NT2/D1 (cell line): ENCODE measurements at regions not wholly inside any gene's neighbourhood (a gene's known extent, or its start where the extent isn't known, plus 50 kb on each side); places are given as distances from the start of the nearest gene placed in this dataset.

ENCODE experiments used
- DNase-seq: peaks from one replicate; pipeline ENCODE4 v3.0.0-alpha.2; 2011; ENCODE audit warnings: low read depth, low spot score
- H3K27me3 ChIP-seq: 2 replicates; pipeline ENCODE4 v1.6.0; 2011; ENCODE audit warnings: mild to moderate bottlenecking; ENCODE audit not compliant: insufficient read length, insufficient read depth
- H3K36me3 ChIP-seq: 2 replicates; pipeline ENCODE4 v1.6.1; 2011; ENCODE audit warnings: mild to moderate bottlenecking, low read length, mixed read lengths; ENCODE audit not compliant: insufficient read depth, insufficient read length
- H3K4me1 ChIP-seq: 2 replicates; pipeline ENCODE4 v1.5.1; 2011; ENCODE audit not compliant: insufficient read depth, insufficient read length
- H3K4me3 ChIP-seq: 2 replicates; pipeline ENCODE4 v1.5.1; 2011; ENCODE audit warnings: low read depth; ENCODE audit not compliant: insufficient read length
- H3K9ac ChIP-seq: 2 replicates; pipeline ENCODE4 v1.6.0; 2011; ENCODE audit warnings: low read depth; ENCODE audit not compliant: insufficient read length
- H3K9me3 ChIP-seq: 2 replicates; pipeline ENCODE4 v1.5.1; 2011; ENCODE audit warnings: mild to moderate bottlenecking, low read length; ENCODE audit not compliant: insufficient read depth
- SUZ12 ChIP-seq: IDR thresholded peaks from 2 replicates; pipeline ENCODE4 v1.6.1; 2011; ENCODE audit not compliant: insufficient read length, insufficient read depth; ENCODE audit errors: extremely low read depth
- YY1 ChIP-seq: IDR thresholded peaks from 2 replicates; pipeline ENCODE4 v1.6.1; 2011; ENCODE audit not compliant: insufficient read length, insufficient read depth
- ZNF274 ChIP-seq: IDR thresholded peaks from 2 replicates; pipeline ENCODE4 v1.6.1; 2011; ENCODE audit warnings: mild to moderate bottlenecking, low read depth, low read length

DNA sequence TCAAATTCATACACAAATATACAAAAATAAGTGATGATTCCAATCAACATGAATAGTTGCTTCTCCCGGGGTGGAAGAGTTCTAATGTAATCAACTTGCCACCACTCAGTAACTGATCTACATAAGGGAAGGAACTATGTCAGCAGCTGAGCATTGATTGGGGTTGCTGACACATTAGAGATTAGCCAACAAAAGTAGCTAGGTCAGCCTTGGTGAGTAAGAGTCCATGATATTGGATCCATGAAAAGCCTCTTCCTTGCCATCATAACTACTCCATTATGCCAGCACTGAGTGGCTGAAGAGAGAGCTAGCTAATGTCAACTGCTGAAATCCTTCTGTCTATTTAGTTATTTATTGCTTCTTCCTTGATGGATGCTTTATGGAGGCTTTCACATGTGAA is 309.8 kb downstream of the NFIB start:
- no peak overlapping the region for H3K9ac ChIP-seq
- no peak overlapping the region for H3K4me3 ChIP-seq
- no peak for DNase-seq
- H3K9me3 ChIP-seq = no peaks in the 10 kb centered on the region
- H3K27me3 ChIP-seq = no peaks in the 10 kb centered on the region
- H3K4me1 ChIP-seq = no peaks in the 10 kb centered on the region
- no peaks in the 10 kb centered on the region for H3K36me3 ChIP-seq
- TF ChIP-seq YY1 = no peak
- TF ChIP-seq SUZ12 = no peak
- no peak for TF ChIP-seq ZNF274

DNA sequence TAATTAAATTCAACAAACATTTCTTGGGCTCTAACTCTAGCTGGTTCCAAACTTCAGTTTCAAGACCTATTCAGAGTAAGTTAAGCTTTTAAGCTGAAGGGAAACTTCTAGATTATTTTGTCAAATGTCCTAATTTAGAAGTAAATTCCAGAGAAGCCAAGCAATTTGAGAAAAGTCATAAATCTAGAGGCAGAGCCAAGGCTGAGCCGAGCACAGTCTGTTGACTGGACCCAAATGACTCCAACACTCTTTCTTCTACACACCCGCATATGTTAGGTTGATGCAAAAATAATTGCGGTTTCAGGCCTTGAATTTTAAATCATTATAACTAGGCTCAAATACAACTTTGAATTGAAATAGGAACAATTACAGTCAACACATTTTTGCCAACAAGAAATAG is 319.7 kb downstream of the NFIB start:
- TF ChIP-seq SUZ12 (no peak), YY1 (no peak)
- Histone ChIP-seq H3K9me3 (no peaks in the 10 kb centered on the region), H3K36me3 (no peaks in the 10 kb centered on the region), H3K27me3 (no peaks in the 10 kb centered on the region), H3K4me1 (no peaks in the 10 kb centered on the region), H3K9ac (no peak overlapping the region), H3K4me3 (no peak overlapping the region)
- DNase-seq = no peak

DNA sequence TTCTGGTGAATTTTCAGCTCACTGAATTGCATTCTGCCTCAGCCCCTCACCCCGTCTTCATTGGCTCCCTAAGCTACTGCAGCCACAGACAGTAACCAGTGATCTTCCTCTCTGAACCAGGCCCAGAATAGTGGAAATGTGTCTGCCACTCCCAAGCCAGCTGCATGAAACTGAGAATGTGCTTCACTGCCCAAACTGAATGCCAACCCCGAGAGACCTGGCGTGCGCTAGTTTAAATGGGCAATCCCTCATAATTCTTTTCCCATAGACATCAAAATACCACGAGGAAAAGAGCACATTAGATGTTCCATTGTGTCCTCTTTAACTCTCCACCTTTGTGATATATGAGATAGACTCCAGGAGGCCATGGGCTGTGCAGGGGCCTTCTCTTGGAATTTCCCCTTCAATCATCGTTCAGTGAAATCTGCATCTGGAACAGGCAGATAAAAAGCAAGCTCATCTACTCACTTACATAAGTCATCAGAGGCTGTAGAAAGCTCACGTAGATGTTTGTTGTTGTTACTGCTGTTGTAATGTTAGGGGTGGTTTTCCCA is 320.2 kb downstream of the NFIB start:
- DNase-seq = no peak
- no peaks in the 10 kb centered on the region for H3K36me3 ChIP-seq
- TF ChIP-seq YY1 (no peak), SUZ12 (no peak), ZNF274 (no peak)
- no peaks in the 10 kb centered on the region for H3K27me3 ChIP-seq
- no peak overlapping the region for H3K9ac ChIP-seq
- no peaks in the 10 kb centered on the region for H3K9me3 ChIP-seq
- H3K4me3 ChIP-seq = no peak overlapping the region
- H3K4me1 ChIP-seq = no peaks in the 10 kb centered on the region

DNA sequence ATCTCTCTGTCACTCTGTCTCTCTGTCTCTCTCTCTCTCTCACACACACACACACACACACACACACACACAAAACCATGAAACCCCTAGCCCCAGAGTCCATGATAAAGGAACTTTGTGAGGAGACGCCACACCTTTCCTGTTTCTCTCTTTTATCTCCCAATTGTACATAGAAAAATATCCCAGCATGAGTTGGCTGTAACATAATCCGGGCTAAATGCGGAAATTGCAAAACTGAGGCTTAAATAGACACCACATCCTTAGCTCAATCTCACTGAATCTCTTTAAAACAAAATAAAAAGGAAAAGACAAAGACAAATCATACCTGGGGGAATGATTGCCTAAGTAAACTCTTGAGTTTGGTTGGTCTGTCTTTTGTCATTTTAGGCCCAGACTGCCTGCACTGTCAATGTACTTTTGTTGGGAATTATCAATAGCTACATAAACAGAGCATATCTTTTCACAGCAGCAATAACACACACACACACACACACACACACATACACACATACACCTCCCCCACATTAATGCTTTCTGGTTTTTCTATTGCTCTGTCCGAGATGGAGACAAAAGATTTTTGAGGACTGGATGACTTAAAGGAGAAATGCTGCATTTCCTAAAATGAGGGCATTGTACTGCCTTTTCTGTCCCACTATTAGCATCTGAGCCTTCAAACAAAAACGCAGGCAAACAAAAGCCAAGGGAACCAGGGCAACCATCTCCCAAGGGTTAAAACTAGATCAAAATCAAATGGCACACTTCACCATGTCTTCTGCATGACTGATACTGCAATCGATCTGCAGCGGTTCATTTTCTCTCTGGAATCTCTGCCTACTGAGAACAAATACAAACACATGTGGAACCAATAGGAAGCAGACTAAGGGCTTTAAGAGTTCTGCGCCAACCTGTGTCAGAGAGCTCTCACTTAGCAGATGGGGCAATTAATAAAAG is 321.5 kb downstream of the NFIB start:
- H3K9me3 ChIP-seq = no peaks in the 10 kb centered on the region
- H3K4me3 ChIP-seq = no peak overlapping the region
- TF ChIP-seq SUZ12 (no peak), ZNF274 (no peak), YY1 (no peak)
- H3K4me1 ChIP-seq = no peaks in the 10 kb centered on the region
- DNase-seq = no peak
- no peaks in the 10 kb centered on the region for H3K27me3 ChIP-seq
- H3K9ac ChIP-seq = no peak overlapping the region
- no peaks in the 10 kb centered on the region for H3K36me3 ChIP-seq

DNA sequence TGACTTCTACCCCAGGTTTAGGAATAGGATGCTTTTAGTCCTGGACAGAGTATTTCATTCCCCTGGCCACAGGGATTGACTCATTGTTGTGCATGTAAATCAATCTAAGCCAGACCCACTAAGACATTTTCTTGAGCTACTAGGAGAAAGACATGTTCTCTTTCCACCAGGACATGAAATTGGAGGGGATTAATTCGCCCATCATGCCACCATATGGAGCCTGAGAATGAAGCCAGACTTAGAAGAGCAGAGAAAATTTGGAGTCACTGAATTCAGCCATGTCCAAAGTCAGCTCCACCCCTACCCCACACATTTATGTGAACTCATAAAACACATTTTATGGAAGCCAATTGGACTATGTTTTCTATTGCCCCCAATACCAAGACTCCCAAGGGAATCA is 322.5 kb downstream of the NFIB start:
- no peaks in the 10 kb centered on the region for H3K27me3 ChIP-seq
- H3K9me3 ChIP-seq = no peaks in the 10 kb centered on the region
- no peak overlapping the region for H3K9ac ChIP-seq
- H3K36me3 ChIP-seq = no peaks in the 10 kb centered on the region
- H3K4me3 ChIP-seq = no peak overlapping the region
- DNase-seq = no peak
- no peaks in the 10 kb centered on the region for H3K4me1 ChIP-seq
- TF ChIP-seq ZNF274 (no peak), YY1 (no peak), SUZ12 (no peak)

DNA sequence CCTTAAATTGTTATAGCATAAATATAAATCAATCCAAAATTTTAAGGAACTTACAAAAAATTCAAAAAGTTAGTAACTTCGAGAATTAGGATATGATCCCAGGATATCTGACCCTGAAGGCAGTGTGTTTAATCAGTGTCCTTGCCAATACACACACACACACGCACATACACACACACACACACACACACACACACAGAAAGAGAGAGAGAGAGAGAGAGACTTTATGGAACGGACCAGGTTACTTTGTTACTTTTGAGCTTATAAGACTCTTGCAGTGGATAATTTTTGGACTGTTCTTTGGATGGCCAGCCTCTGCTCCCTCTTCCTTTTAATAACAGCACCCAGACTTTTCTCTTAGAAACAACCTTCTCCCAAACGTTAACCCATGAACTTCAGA is 322.9 kb downstream of the NFIB start:
- H3K36me3 ChIP-seq = no peaks in the 10 kb centered on the region
- no peak for DNase-seq
- no peaks in the 10 kb centered on the region for H3K9me3 ChIP-seq
- H3K4me1 ChIP-seq = no peaks in the 10 kb centered on the region
- H3K27me3 ChIP-seq = no peaks in the 10 kb centered on the region
- H3K9ac ChIP-seq = no peak overlapping the region
- no peak overlapping the region for H3K4me3 ChIP-seq
- TF ChIP-seq SUZ12 = no peak
- TF ChIP-seq ZNF274 = no peak
- no peak for TF ChIP-seq YY1

DNA sequence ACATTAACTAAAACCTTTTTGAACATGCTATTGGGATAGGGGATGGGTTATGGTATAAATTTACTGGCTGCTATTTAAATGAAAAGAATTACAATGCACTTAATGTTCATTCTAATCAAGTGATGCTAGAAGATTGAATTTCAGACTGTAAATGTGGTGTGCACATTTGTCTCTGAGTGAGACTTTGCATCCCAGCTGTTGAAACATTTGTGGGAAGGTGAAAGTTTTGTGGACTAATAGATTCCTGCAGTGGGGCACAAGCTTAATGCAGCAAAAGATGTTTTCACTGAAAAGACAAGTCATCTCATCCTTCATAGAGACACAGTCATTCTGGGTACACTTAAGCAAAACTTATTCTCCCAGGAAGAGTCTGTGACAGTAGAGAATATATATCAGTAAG is 323.6 kb downstream of the NFIB start:
- no peak for DNase-seq
- Histone ChIP-seq H3K27me3 (no peaks in the 10 kb centered on the region), H3K4me1 (no peaks in the 10 kb centered on the region), H3K4me3 (no peak overlapping the region), H3K36me3 (no peaks in the 10 kb centered on the region), H3K9ac (no peak overlapping the region), H3K9me3 (no peaks in the 10 kb centered on the region)
- TF ChIP-seq SUZ12 (no peak), YY1 (no peak), ZNF274 (no peak)

DNA sequence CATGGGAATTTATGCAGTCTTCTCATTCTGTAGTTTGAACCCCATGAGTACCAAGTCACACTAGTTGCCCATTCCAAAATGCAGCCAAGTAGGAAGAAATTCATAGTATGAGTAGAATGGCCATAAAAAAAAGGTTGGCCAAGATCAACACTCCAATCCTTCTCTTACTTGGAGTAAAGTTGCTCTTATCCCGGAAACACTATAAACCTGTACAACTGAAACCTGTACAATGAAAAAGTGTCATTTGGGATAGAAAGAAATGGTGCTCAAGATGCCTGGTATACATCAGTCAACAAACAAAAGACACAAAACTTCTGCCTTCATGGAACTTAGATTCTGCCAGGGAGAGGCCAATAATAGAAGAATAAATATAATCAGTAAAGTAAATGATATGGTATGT is 325.0 kb downstream of the NFIB start:
- H3K9me3 ChIP-seq = no peaks in the 10 kb centered on the region

More for the DNA sequence above, 325.0 kb downstream of the NFIB start:
- Histone ChIP-seq H3K9ac (no peak overlapping the region), H3K4me3 (no peak overlapping the region), H3K4me1 (no peaks in the 10 kb centered on the region), H3K36me3 (no peaks in the 10 kb centered on the region), H3K27me3 (no peaks in the 10 kb centered on the region)
- no peak for DNase-seq
- no peak for TF ChIP-seq SUZ12
- TF ChIP-seq ZNF274 = no peak
- no peak for TF ChIP-seq YY1
